Effector memory CD8-positive, alpha-beta T cell (primary cell): ENCODE measurements at regions not wholly inside any gene's neighbourhood (a gene's known extent, or its start where the extent isn't known, plus 50 kb on each side); places are given as distances from the start of the nearest gene placed in this dataset.
A peak's percentile ranks its signal among the peaks of the same experiment; 100 is the strongest.

ENCODE experiments used
- ATAC-seq: fragments of 150-1000 bp; cut with Tn5 transposase; replicated peaks from 2 replicates; pipeline ENCODE4 v1.10.0; 2021; ENCODE audit warnings: mild to moderate bottlenecking, moderate library complexity
- DNase-seq, 3 experiments: peaks; one replicate each; pipeline ENCODE4 v3.0.0; 2021
- H3K27ac Mint-ChIP-seq, 2 donors: one replicate each; pipeline ENCODE4 v1.8.0; 2022; ENCODE audit warnings: mild to moderate bottlenecking in 2 of 2, mixed read lengths in 2 of 2, moderate library complexity in 2 of 2
- H3K27me3 Mint-ChIP-seq, 2 donors: one replicate each; pipeline ENCODE4 v1.8.0; 2022; ENCODE audit warnings: mixed read lengths in 2 of 2
- H3K36me3 Mint-ChIP-seq: one replicate; pipeline ENCODE4 v1.8.0; 2022; ENCODE audit warnings: mild to moderate bottlenecking, moderate library complexity, mixed read lengths; ENCODE audit not compliant: insufficient read depth
- H3K4me1 Mint-ChIP-seq, 2 donors: one replicate each; pipeline ENCODE4 v1.8.0; 2022; ENCODE audit warnings: low read depth in 2 of 2, mixed read lengths in 2 of 2
- H3K4me3 Mint-ChIP-seq, 2 donors: one replicate each; pipeline ENCODE4 v1.8.0; 2022; ENCODE audit warnings: mild to moderate bottlenecking in 2 of 2, mixed read lengths in 2 of 2, moderate library complexity in 2 of 2
- H3K9me3 Mint-ChIP-seq, 2 donors: one replicate each; pipeline ENCODE4 v1.8.0; 2022; ENCODE audit warnings: mixed read lengths in 2 of 2

- DNase-seq, result no peak
- no peaks in the 10 kb centered on the region for H3K36me3 Mint-ChIP-seq
- no peaks in the 10 kb centered on the region for H3K4me1 Mint-ChIP-seq
- ATAC-seq, result no peak
- no peak overlapping the region for H3K27ac Mint-ChIP-seq
- H3K9me3 Mint-ChIP-seq, result no peaks in the 10 kb centered on the region
- no peak overlapping the region for H3K4me3 Mint-ChIP-seq
- no peaks in the 10 kb centered on the region for H3K27me3 Mint-ChIP-seq
These were observed 452.2 kb downstream of the LTN1 start for GRCh38 chr21:28540514-28540913.

GRCh38 chr21:28539623-28539988 is 453.1 kb downstream of the LTN1 start:
- no peaks in the 10 kb centered on the region for H3K4me1 Mint-ChIP-seq
- no peaks in the 10 kb centered on the region for H3K9me3 Mint-ChIP-seq
- DNase-seq (no peak), ATAC-seq (no peak)
- peaks cover 0 to 7% of the 10 kb centered on the region in 2 donors for H3K27me3 Mint-ChIP-seq
- no peaks in the 10 kb centered on the region for H3K36me3 Mint-ChIP-seq
- H3K27ac Mint-ChIP-seq, result no peak overlapping the region
- H3K4me3 Mint-ChIP-seq, result no peak overlapping the region

- H3K4me3 Mint-ChIP-seq, result no peak overlapping the region
- ATAC-seq, result no peak
- DNase-seq, result no peak
- H3K4me1 Mint-ChIP-seq, result no peaks in the 10 kb centered on the region
- peaks cover 0 to 7% of the 10 kb centered on the region in 2 donors for H3K27me3 Mint-ChIP-seq
- H3K27ac Mint-ChIP-seq, result no peak overlapping the region
- no peaks in the 10 kb centered on the region for H3K9me3 Mint-ChIP-seq
- no peaks in the 10 kb centered on the region for H3K36me3 Mint-ChIP-seq
These were observed 453.6 kb downstream of the LTN1 start for GRCh38 chr21:28538987-28539622.

- ATAC-seq, result no peak
- Mint-ChIP-seq H3K4me1 (no peaks in the 10 kb centered on the region), H3K9me3 (no peaks in the 10 kb centered on the region), H3K27ac (no peak overlapping the region), H3K36me3 (no peaks in the 10 kb centered on the region), H3K4me3 (no peak overlapping the region), H3K27me3 (peaks cover 0 to 7% of the 10 kb centered on the region in 2 donors)
- no peak for DNase-seq
These were observed 455.2 kb downstream of the LTN1 start for GRCh38 chr21:28537371-28538079.

GRCh38 chr21:28532446-28532845 is 460.2 kb downstream of the LTN1 start:
- Mint-ChIP-seq H3K36me3 (no peaks in the 10 kb centered on the region), H3K27ac (no peak overlapping the region), H3K4me1 (no peaks in the 10 kb centered on the region), H3K4me3 (no peak overlapping the region), H3K27me3 (peaks cover 23 to 24% of the 10 kb centered on the region in 2 donors), H3K9me3 (no peaks in the 10 kb centered on the region)
- ATAC-seq (no peak), DNase-seq (no peak)

- no peaks in the 10 kb centered on the region for H3K36me3 Mint-ChIP-seq
These were observed 469.3 kb downstream of the LTN1 start for GRCh38 chr21:28523367-28523766.

GRCh38 chr21:28522014-28522799 is 470.5 kb downstream of the LTN1 start:
- no peak overlapping the region for H3K27ac Mint-ChIP-seq
- ATAC-seq (peak; percentile 82), DNase-seq (peak in 1 of 3 experiments; percentile 1)
- peaks cover 5 to 6% of the 10 kb centered on the region in 2 donors for H3K4me1 Mint-ChIP-seq
- no peaks in the 10 kb centered on the region for H3K36me3 Mint-ChIP-seq
- H3K9me3 Mint-ChIP-seq, result no peaks in the 10 kb centered on the region
- H3K27me3 Mint-ChIP-seq, result peaks cover under 1 to 6% of the 10 kb centered on the region in 2 donors
- no peak overlapping the region for H3K4me3 Mint-ChIP-seq

More at GRCh38 chr21:28523367-28523766, 469.3 kb downstream of the LTN1 start:
- DNase-seq (no peak), ATAC-seq (no peak)
- H3K27me3 Mint-ChIP-seq, result peaks cover 11 to 14% of the 10 kb centered on the region in 2 donors
- H3K27ac Mint-ChIP-seq, result no peak overlapping the region
- H3K4me3 Mint-ChIP-seq, result no peak overlapping the region
- H3K4me1 Mint-ChIP-seq, result peaks cover 5 to 6% of the 10 kb centered on the region in 2 donors
- H3K9me3 Mint-ChIP-seq, result no peaks in the 10 kb centered on the region

GRCh38 chr21:28518630-28519029 is 474.0 kb downstream of the LTN1 start:
- no peaks in the 10 kb centered on the region for H3K36me3 Mint-ChIP-seq
- DNase-seq, result no peak
- ATAC-seq, result no peak
- H3K27ac Mint-ChIP-seq, result no peak overlapping the region
- H3K4me3 Mint-ChIP-seq, result no peak overlapping the region
- peaks cover 5 to 11% of the 10 kb centered on the region in 2 donors for H3K4me1 Mint-ChIP-seq
- no peaks in the 10 kb centered on the region for H3K27me3 Mint-ChIP-seq
- no peaks in the 10 kb centered on the region for H3K9me3 Mint-ChIP-seq

GRCh38 chr21:28516991-28517592 is 475.6 kb downstream of the LTN1 start:
- Mint-ChIP-seq H3K4me3 (no peak overlapping the region), H3K27me3 (no peaks in the 10 kb centered on the region), H3K27ac (no peak overlapping the region), H3K4me1 (peaks cover 2 to 7% of the 10 kb centered on the region in 2 donors), H3K36me3 (no peaks in the 10 kb centered on the region), H3K9me3 (no peaks in the 10 kb centered on the region)
- ATAC-seq, result peak; percentile 84
- peak; percentile 42 to 50 (median 42) for DNase-seq

- DNase-seq (no peak), ATAC-seq (no peak)
- Mint-ChIP-seq H3K4me3 (no peak overlapping the region), H3K4me1 (peaks cover 0 to 5% of the 10 kb centered on the region in 2 donors), H3K9me3 (no peaks in the 10 kb centered on the region), H3K27ac (no peak overlapping the region), H3K27me3 (no peaks in the 10 kb centered on the region), H3K36me3 (no peaks in the 10 kb centered on the region)
These were observed 476.7 kb downstream of the LTN1 start for GRCh38 chr21:28516021-28516420.

GRCh38 chr21:28513428-28513827 is 479.2 kb downstream of the LTN1 start:
- Mint-ChIP-seq H3K27me3 (no peaks in the 10 kb centered on the region), H3K4me3 (no peak overlapping the region), H3K36me3 (no peaks in the 10 kb centered on the region), H3K4me1 (peaks cover 0 to 5% of the 10 kb centered on the region in 2 donors), H3K27ac (no peak overlapping the region), H3K9me3 (no peaks in the 10 kb centered on the region)
- no peak for DNase-seq
- ATAC-seq, result no peak

GRCh38 chr21:28509031-28509430 is 483.6 kb downstream of the LTN1 start:
- no peak overlapping the region for H3K27ac Mint-ChIP-seq
- no peaks in the 10 kb centered on the region for H3K36me3 Mint-ChIP-seq
- DNase-seq (no peak), ATAC-seq (no peak)
- peaks cover 7 to 9% of the 10 kb centered on the region in 2 donors for H3K9me3 Mint-ChIP-seq
- H3K27me3 Mint-ChIP-seq, result peaks cover 0 to 7% of the 10 kb centered on the region in 2 donors
- H3K4me3 Mint-ChIP-seq, result no peak overlapping the region
- no peaks in the 10 kb centered on the region for H3K4me1 Mint-ChIP-seq

- no peak overlapping the region for H3K4me3 Mint-ChIP-seq
- no peaks in the 10 kb centered on the region for H3K4me1 Mint-ChIP-seq
- ATAC-seq (no peak), DNase-seq (no peak)
- H3K9me3 Mint-ChIP-seq, result peaks cover 7 to 9% of the 10 kb centered on the region in 2 donors
- H3K36me3 Mint-ChIP-seq, result no peaks in the 10 kb centered on the region
- H3K27ac Mint-ChIP-seq, result no peak overlapping the region
- H3K27me3 Mint-ChIP-seq, result peaks cover 0 to 7% of the 10 kb centered on the region in 2 donors
These were observed 484.6 kb downstream of the LTN1 start for GRCh38 chr21:28508126-28508525.
